CD4-positive, alpha-beta T cell treated with Interleukin-6 at 100 ng/mL for 8 hours (primary cell): ENCODE measurements at regions not wholly inside any gene's neighbourhood (a gene's known extent, or its start where the extent isn't known, plus 50 kb on each side); places are given as distances from the start of the nearest gene placed in this dataset.
"Not testable (repeated sequence)": the region's sequence is repeated elsewhere in the genome, so short reads cannot be mapped to it uniquely, and the experiment has no call there.

ENCODE experiments used
- DNase-seq: peaks from one replicate; pipeline ENCODE4 v3.0.0-alpha.2; 2020; ENCODE audit warnings: mixed read lengths, low spot score

DNA sequence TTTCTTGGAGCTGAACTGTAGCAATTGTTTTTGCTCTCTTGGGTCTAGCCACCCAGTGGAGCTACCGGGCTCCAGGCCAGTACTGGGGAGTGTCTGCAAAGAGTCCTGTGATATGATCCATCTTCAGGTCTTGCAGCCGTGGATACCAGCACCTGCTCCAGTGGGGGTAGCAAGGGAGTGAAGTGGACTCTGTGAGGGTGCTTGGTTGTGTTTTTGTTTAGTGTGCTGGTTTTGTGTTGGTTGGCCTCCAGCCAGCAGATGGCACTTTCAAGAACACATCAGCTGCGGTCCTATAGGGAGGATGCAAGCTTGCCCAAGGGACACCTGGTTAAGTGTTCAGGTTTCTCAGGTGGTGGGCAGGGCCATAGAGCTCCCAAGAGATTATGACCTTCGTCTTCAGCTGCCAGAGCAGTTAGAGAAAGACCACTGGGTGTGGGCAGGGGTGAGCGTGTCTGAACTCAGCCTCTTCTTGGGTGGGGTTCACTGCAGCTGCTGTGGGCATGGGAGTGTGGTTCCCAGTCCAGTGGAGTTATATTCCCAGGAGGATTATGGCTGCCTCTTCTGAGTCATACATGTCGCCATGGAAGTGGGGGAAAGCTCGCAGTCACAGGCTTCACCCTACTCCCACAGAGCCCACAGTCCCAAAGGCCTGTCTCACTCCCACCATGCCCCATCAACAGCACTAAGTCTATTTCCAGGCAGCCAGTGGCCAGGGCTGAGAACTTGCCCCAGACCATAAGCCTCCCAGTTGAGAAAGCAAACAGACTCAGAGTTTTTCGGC is 811.6 kb downstream of the GLUD2 start:
- DNase-seq, result no peak

DNA sequence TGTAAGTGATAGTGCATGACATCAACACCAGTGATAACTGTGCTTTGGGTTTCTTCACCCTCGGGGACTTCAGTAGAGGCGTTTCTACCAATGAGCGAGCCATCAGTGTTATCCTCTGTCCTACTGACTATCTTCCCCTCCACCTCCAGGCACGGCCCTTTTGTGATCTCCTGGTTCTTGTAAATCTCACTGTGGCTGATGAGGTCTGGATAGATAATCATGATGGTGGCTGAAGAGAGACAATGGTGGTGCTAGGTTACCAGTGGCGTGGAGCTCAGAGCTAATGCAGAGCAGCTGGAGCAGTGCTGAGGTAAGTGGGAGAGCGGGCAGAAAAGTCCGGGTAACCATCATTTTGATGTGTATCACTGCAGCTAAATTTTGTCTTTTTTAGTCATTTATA is 816.6 kb downstream of the GLUD2 start:
- no peak for DNase-seq

DNA sequence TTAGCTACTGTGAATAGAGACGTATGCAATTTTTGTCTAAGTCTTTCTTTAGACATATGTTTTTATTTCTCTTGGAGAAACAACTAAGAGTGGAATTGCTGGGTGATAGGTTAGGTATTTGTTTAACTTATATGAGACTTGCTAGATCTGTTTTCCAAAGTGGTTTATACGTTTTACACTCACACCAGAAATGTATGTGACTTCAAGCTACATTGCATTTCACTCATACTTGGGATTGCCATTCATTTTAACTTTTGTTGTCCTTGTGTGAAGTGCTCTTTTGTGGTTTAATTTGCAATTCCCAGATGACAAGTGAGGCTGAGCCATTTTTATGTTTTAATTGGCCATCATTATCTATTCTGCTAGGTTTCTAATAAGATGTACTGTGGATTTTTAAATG is 817.2 kb downstream of the GLUD2 start:
- DNase-seq, result no peak

DNA sequence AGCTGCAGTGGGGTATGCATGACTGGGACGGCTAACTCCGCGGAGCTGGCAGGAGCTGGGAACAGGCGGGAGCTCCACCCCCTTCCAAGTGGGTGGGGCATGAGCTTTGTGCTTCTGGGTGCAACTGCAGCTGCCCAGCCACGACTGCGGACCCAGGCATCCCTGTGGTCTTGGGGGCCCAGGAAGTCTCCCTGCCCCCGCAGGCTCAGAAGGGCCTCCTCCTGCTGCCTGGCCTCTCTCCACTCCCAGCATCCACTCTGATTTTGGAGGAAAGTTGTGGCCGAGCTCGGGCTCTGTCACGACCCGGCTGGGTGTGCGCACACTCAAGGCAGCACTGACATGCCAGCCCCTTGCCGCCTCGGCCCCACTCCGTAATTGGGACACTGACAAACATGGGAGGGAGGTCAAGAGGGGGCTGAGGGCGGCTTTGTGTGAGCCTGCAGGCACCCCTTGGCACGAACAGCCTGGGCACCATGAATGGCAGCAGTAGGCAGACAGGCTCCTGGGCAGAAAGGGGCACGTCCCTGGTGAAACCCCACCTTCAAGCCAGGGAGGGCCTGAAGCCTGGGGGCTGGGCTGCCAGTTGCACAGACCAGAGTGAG is 822.6 kb downstream of the GLUD2 start:
- no peak for DNase-seq

DNA sequence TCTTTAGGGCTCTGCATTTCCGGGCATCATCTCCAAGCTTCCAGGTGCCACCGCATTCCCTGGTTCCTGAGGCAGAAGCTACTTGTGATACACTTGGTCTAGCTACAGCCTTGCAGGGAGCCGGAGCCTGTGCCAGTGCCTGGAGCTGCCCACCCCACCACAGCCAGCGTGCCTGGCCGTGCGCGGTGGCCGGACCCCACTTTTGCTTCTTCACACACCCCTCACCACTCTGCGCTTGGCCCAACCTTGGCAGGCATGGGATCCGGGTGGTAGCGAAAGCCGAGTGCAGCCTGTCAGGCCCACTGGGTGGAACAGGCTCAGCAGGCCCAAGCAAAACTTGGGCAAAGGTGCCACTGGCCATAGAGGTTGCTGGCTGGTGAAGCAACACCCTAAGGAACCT is 823.7 kb downstream of the GLUD2 start:
- no peak for DNase-seq

DNA sequence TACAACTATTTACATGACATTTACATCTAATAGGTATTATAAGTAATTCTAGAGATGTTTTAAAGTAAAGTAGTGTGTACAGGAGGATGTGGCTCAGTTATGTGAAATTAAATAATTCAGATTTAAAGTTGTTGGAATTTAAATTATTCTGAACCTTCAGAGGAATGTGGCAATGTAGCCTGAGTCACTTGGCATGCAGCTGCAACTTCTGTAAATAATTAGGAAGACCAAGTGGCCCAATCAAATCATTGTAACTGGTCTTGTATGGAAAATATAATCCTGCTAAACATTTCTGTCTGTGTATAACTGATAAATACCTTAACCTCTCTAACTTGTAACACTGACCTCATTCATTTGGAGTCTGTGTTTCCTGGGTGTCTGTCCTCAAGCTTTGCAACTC is 828.9 kb downstream of the GLUD2 start:
- no peak for DNase-seq

DNA sequence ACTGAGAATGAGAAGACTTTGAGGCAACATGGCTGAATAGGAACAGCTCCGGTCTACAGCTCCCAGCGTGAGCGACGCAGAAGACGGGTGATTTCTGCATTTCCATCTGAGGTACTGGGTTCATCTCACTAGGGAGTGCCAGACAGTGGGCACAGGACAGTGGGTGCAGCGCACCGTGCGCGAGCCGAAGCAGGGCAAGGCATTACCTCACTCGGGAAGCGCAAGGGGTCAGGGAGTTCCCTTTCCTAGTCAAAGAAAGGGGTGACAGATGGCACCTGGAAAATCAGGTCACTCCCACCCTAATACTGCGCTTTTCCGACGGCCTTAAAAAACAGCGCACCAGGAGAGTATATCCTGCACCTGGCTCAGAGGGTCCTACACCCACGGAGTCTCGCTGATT is 829.9 kb downstream of the GLUD2 start:
- not testable (repeated sequence) for DNase-seq

DNA sequence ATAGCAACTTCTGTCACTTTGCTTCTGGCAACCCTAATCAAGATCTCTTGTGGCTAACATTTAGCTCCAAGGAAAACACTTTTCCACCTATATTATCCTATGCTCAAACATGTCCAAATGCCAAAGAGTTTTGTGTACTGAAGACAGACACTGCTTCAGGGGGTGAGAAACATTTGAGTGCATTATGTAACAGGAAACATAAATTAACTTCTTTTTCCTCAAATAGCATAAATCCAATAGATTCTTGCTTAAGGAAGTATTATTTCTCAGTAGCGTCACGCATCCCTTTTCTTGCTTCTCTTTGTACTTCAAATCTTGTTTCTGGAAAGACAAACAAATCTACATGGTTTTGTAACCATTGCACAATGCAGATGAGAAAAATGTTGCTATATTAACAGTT is 839.1 kb downstream of the GLUD2 start:
- no peak for DNase-seq

DNA sequence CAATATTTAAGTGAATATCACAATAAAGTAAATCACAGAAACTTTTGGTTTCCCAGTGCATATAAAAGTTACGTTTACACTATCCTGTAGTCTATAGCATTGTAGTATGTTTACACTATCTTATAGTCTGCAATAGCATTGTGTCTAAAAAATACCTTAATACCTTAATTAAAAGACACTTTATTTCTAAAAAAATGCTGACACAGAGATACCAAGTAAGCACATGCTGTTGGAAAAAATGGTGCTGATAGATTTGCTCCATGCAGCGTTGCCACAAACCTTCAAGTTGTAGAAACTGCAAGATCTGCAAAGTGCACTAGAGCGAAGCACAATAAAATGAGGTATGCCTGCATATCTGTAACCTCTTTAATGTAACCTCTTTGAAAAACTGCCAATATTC is 847.3 kb downstream of the GLUD2 start:
- no peak for DNase-seq

DNA sequence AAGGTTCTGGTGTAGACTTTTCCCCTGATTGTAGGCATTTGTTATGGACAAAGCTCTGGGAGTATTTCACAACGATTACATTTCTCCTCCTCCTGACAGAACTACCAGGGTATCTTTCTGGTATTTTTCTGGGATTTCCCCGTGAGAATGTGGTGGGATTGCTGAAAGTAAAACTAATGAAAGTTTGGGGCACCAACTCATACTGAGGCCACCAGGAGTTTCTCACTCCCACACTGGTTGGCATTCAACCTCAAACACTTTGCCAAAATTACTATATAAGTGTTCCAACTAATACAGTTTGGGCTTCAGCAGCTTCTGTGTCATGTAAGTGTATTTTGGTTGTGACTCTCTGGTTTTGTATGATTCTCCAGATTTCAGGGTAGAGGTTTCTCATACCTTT is 855.1 kb downstream of the GLUD2 start:
- DNase-seq, result no peak

DNA sequence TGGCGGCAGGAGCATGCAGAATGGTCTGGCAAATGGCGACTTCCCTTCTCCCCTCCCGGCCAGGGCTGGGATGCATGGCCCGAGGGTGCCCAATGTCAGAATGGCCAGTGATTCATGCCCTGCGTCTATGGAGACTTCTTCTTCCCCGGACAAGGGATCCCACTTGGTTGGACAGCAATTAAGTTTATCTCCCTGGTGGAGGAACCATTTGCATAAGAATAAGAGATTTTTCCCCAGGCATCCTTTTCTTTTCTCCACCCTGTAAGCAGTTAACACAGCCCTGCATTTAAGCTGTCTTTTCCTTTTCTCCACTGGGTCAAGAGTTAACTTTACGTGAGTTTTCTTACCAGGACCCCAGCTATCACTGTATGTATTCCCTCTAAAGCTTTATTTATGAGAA is 856.6 kb downstream of the GLUD2 start:
- DNase-seq, result no peak

DNA sequence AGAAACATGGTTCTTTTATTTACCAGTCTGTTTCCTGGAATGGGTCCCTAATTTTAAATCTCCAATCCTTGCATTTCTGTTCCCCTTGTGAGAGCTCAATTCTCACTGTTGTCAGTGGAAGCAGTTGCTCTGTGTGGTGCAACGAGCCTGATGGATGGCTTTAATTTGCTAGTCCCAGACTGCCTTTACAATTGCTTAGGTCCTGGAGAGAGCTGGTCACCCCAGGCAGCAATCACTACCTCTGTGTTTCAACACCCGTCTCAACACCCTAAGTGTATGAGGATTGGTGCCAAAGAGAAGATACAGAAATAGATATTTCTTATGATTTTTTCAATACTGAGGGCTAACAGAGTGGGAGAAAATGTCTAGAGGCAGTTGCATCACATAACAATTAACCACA is 873.8 kb downstream of the GLUD2 start:
- DNase-seq, result no peak

DNA sequence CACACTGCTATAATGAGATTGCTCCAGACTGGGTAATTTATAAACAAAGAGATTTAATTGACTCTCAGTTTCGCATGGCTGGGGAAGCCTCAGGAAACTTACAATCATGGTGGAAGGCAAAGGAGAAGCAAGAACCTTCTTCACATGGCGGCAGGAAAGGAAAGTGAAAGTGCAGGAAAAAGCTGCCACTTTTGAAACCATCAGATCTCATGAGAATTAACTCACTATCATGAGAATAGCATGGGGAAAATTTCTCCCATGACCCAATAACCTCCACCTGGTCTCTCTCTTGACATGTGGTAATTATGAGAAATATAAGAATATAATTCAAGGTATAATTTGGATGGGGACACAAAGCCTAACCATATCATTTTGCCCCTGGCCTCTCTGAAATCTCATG is 884.2 kb downstream of the GLUD2 start:
- no peak for DNase-seq

DNA sequence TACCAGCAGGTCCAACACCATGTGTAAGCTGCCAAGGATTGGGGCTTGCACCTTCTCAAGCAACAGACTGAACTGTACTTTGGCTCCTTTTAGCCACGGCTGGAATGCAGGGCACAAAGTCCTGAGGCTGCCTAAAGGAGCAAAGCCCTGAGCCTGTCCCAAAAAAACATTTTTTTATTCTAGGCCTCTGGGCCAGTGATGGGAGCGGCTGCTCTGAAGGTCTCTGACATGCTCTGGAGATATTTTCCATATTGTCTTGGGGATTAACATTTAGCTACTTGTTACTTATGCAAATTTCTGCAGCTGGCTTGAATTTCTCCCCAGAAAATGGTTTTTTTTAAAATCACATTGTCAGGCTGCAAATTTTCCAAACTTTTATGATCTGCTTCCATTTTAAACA is 885.3 kb downstream of the GLUD2 start:
- DNase-seq, result no peak

DNA sequence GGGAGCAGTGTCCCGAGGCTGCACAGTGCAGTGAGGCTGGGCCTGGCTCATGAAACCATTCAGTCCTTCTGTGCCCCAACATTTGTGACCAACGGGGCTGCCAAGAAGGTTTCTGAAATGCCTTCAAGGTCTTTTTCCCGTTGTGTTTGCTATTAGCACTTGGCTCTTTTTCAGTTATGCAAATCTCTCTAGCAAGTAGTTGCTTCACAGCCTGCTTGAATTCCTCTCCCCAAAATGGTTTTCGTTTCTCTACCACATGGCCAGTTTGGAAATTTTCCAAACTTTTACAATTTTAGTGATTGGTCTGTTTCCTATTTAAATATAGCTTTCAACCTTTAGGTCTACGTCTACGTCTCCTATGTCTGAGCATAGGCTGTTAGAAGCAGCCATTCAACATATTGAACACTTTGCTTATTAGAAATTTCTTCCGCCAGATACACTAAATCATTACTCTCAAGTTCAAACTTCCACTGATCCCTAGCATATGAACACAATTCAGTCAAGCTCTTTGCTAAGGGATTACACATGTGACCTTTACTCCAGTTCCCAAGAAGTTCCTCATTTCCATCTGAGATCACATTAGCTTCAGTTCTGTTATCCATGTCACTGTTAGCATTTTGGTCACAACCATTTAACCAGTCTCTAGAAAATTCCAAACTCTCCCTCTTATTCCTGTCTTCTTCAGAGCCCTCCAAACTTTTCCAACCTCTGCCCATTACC is 901.8 kb downstream of the GLUD2 start:
- DNase-seq, result no peak

DNA sequence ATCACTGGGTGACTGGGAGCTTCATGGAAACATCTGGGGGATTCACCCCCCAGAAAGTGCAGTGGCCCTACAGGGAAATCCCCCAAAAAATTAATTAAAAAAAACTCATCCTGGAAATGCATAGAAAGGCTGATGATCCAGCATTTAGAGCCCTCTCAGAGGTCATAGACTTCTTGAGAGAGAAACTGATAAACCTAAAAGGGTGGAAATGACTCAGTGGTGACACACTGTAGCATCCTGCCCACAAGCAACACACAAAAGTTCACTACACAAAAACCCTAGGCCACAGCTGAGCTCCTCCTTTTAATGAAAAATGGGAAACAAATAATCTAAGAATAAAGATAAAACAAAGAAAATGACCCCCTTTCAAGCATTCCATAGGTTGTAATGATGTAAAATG is 911.5 kb downstream of the GLUD2 start:
- no peak for DNase-seq

DNA sequence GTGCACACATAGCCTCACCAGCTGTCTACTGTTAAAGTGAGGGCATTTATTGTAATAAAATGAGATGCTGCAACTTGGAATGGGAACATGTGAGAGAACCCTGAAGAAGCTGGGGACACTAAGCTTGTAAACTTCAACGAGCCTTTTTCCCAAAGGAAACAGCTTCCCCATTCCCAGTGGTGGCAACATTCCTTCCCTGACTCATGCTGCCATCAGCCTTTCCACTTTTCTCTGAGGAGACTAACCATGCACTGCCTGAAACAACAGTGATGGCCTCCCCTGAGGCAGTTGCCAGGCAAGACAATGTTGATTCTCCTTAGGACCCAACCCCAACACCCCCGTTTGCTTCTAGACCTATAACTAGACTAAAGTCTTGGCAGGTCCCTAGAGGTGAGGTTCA is 928.3 kb downstream of the GLUD2 start:
- no peak for DNase-seq

DNA sequence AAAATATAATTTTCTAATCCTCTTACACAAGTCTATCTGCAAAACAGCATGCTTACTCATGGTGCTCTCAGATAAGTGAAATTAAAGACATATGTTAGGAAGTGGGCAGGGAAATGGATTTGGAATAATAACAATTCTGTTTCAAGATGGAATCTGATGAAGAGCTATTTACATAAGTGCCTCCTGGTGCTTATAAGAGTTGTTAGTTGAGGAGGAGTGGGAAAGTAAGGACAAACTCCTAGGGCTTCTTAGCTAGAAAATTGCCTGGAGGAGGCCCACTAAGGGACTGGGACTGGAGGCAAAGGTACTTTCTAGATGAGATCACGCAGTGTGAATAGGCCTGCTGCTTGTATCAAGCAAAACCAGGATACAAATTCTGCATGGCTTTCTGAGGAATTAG is 939.8 kb downstream of the GLUD2 start:
- DNase-seq, result no peak

DNA sequence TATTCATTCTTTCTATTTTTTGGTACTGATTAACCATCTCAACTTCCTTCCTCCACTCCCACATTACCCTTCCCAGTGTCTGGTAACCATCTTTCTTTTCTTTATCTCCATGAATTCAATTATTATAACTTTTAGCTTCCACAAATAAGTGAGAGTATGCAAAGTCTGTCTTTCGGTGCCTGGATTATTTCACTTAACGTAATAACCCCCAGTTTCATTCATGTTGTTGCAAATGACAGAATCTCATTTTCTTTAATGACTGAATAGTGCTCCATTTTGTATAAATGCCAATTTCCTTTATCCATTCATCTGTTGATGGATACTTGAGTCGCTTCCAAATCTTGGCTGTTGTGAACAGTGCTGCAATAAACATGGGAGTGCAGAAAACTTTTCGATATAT is 940.4 kb downstream of the GLUD2 start:
- no peak for DNase-seq

DNA sequence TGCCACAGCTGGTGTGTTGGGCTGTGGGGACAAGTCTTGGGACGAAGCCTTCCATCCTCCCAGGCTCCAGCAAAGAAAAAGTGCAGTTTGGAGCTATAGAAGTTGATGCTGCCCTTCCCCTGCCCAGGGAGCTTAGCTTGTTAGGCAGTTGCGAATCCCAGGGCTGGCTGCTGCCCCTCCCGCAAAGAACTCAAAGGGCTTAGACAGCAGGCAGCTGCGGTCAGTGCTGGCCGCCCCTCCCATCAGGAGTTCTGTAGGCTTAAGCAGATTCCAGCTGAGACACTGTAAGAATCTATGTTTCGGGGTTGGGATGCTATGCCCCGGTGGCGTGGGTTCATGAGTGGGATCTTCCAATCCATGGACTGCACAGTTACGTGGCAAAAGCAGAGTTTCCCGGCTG is 956.7 kb downstream of the GLUD2 start:
- DNase-seq, result no peak

DNA sequence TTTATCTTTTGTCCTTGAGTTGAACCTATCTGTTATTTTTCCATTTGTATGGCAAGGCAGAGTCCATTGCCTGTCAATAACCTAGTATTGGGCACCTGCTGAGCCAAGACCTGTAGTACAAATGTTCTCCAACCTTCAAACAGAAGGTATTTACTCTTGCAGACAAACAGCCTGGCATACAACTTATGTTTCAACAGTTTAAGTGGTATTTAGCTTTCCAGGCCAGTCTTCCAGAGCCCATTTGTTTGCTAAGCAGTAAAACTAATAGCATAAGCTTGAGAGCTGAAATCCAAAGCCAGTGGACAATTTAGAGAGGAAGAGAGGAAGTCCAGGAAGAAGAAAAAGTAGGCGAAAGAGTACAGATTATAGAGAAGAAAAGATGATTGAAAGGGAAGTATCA is 979.3 kb downstream of the GLUD2 start:
- no peak for DNase-seq

DNA sequence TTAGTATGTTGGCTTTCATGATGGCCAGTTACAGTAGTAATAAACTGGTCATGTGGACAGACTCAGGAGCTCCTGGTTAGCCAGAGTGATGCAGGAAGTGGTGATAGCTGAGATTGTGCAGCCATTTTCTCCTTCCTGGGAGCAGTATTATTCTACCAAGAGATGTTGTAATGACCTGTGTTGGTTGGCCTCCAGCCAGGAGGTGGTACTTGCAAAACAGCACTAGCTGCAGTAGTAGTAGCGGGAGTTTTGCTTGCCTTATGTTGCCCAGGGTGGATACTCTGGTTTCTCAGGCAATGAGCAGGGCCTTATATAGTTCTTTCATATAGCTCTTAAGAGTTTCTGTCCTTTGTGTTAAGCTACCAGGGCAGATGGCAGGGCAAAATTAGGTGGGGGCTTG is 998.8 kb downstream of the GLUD2 start:
- DNase-seq, result no peak

DNA sequence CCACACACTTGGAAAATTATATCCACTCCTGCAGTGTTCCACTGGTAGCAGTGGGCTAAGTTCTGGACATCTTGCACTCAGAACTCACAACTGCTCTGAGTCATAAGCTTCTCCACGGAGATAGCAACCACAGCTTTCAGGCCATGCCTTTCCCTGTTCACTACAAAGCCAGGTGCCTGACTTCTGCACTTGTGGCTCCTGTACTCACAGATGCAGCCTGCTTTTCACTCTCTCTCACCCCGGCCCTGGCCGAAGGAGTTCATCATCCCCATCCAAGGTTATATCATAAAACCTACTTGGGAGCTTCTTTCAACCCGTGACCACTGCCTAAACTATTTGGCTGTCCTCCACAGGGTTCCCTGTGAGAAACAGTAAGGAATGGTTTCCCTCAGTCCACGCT is 999.4 kb downstream of the GLUD2 start:
- DNase-seq, result no peak

DNA sequence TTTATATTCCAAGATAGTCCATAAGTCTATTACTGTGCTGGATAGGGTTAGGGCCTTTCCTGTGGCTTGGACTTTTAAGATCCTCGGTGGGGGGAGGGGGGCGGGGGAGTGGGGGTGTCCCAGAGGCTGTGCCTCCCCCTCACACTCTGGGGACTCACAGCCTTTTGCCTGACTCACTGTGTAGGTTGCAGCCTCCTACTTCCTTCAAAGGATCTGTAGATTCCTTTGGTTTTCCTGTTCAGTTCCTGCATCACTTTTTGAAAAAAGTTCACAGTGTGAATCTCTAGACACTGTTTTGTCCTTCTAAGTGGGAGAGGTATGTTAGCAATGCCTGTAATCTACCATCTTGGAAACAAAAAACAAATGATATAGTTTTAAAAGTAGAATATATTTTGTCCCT is 999.9 kb downstream of the GLUD2 start:
- DNase-seq, result no peak
